Neural cell (in vitro differentiated cells): ENCODE measurements at regions not wholly inside any gene's neighbourhood (a gene's known extent, or its start where the extent isn't known, plus 50 kb on each side); places are given as distances from the start of the nearest gene placed in this dataset.

Experiments
- H2AFZ ChIP-seq: fragments of 200-600, 300-800 bp; sonication (generic), shearing (Covaris generic); 2 replicates; pipeline ENCODE4 v1.6.0; 2014; ENCODE audit warnings: low read depth, mild to moderate bottlenecking, antibody characterized with exemption, low read length, moderate library complexity
- H3F3A ChIP-seq: fragments of 200-600 bp; shearing (Covaris generic); 2 replicates; pipeline ENCODE4 v1.6.1; 2016; ENCODE audit warnings: mild to moderate bottlenecking, moderate library complexity, mixed read lengths, antibody characterized with exemption, low read length; ENCODE audit not compliant: insufficient read depth, poor library complexity, severe bottlenecking
- H3K27ac ChIP-seq: fragments of 200-600, 300-800 bp; sonication (generic), shearing (Covaris generic); 2 replicates; pipeline ENCODE4 v1.5.1; 2014; ENCODE audit warnings: mild to moderate bottlenecking, low read length, moderate library complexity
- H3K27me3 ChIP-seq: fragments of 300-800, 200-600 bp; sonication (generic), shearing (Covaris generic); 2 replicates; pipeline ENCODE4 v1.6.0; 2014; ENCODE audit warnings: mild to moderate bottlenecking, low read depth, low read length, moderate library complexity; ENCODE audit not compliant: insufficient read depth
- H3K36me3 ChIP-seq: fragments of 300-800, 200-600 bp; sonication (generic), shearing (Covaris generic); 2 replicates; pipeline ENCODE4 v1.5.1; 2014; ENCODE audit warnings: mild to moderate bottlenecking, antibody characterized with exemption, low read length, moderate library complexity; ENCODE audit not compliant: insufficient read depth
- H3K4me2 ChIP-seq: fragments of 300-800, 200-600 bp; sonication (generic), shearing (Covaris generic); 2 replicates; pipeline ENCODE4 v1.6.0; 2014; ENCODE audit warnings: mild to moderate bottlenecking, low read length
- H3K4me3 ChIP-seq: fragments of 300-800, 200-600 bp; sonication (generic), shearing (Covaris generic); 2 replicates; pipeline ENCODE4 v1.5.1; 2014; ENCODE audit warnings: mild to moderate bottlenecking, low read length, moderate library complexity
- H3K79me2 ChIP-seq: fragments of 200-600 bp; shearing (Covaris generic); replicated peaks from 2 replicates; pipeline ENCODE4 v1.6.0; 2014; ENCODE audit warnings: mild to moderate bottlenecking, low read length, moderate library complexity; ENCODE audit not compliant: insufficient read depth
- H3K9ac ChIP-seq: fragments of 300-800, 200-600 bp; sonication (generic), shearing (Covaris generic); 2 replicates; pipeline ENCODE4 v1.6.1; 2016; ENCODE audit warnings: mild to moderate bottlenecking, low read length, mixed read lengths
- H3K9me2 ChIP-seq: fragments of 200-600 bp; shearing (Covaris generic); 2 replicates; pipeline ENCODE4 v1.6.1; 2016; ENCODE audit warnings: mild to moderate bottlenecking, low read length, mixed read lengths; ENCODE audit not compliant: insufficient read depth
- H3K9me3 ChIP-seq: fragments of 200-600, 300-800 bp; sonication (generic), shearing (Covaris generic); 2 replicates; pipeline ENCODE4 v1.6.1; 2016; ENCODE audit warnings: mild to moderate bottlenecking, mixed run types, low read length, moderate library complexity, mixed read lengths
- H4K20me1 ChIP-seq: fragments of 200-600 bp; shearing (Covaris generic); 2 replicates; pipeline ENCODE4 v1.6.1; 2016; ENCODE audit warnings: mild to moderate bottlenecking, mixed run types; ENCODE audit not compliant: insufficient read depth
- CTCF ChIP-seq: fragments of 450-650 bp; IDR thresholded peaks from 2 replicates; pipeline ENCODE4 v1.5.1; 2014; ENCODE audit warnings: antibody characterized with exemption, mild to moderate bottlenecking, moderate library complexity; ENCODE audit not compliant: poor library complexity, severe bottlenecking
- EP300 ChIP-seq: fragments of 450-650 bp; conservative IDR thresholded peaks from 2 replicates; pipeline ENCODE4 v1.6.1; 2014; ENCODE audit warnings: antibody characterized with exemption, mild to moderate bottlenecking, moderate library complexity; ENCODE audit not compliant: poor library complexity, severe bottlenecking
- EZH2 ChIP-seq: fragments of 200-600, 300-800 bp; shearing (Covaris generic), sonication (generic); IDR thresholded peaks from 2 replicates; pipeline ENCODE4 v1.6.1; 2014; ENCODE audit warnings: antibody characterized with exemption, low read length, borderline replicate concordance, mild to moderate bottlenecking; ENCODE audit not compliant: insufficient read depth, poor library complexity, severe bottlenecking
- MXI1 ChIP-seq: fragments of 450-650 bp; conservative IDR thresholded peaks from 2 replicates; pipeline ENCODE4 v1.6.1; 2014; ENCODE audit warnings: antibody characterized with exemption, mild to moderate bottlenecking; ENCODE audit not compliant: poor library complexity, severe bottlenecking
- POLR2AphosphoS5 ChIP-seq: IDR thresholded peaks from 2 replicates; pipeline ENCODE4 v1.6.1; 2012
- RAD21 ChIP-seq: fragments of 450-650 bp; conservative IDR thresholded peaks from 2 replicates; pipeline ENCODE4 v1.6.1; 2014; ENCODE audit warnings: antibody characterized with exemption, mild to moderate bottlenecking, moderate library complexity
- REST ChIP-seq: IDR thresholded peaks from 2 replicates; pipeline ENCODE4 v1.6.1; 2012; ENCODE audit warnings: borderline replicate concordance
- SMC3 ChIP-seq: fragments of 450-650 bp; conservative IDR thresholded peaks from 2 replicates; pipeline ENCODE4 v1.6.1; 2014; ENCODE audit warnings: antibody characterized with exemption, mild to moderate bottlenecking, moderate library complexity; ENCODE audit not compliant: poor library complexity
- TAF1 ChIP-seq: IDR thresholded peaks from 2 replicates; pipeline ENCODE4 v1.6.1; 2012; ENCODE audit warnings: low read depth

DNA sequence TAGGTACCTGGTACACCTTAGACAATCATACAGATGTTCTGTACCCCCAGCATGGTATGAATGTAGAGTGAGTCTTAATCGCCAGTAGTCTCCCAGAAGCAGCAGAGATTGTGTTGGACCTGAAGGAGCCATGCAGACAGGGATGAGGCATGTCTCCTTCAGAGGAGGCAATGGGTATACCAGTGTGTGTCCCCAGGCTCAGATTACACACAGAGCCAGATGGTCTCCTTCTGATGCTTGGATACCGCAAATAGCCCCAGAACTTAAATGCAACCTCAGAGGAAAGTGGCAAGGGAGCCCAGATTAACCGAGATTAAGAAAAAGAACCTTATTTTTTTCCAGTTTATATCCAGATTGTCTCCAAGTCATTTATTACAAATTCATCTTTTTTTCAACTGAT lies 96.8 kb upstream of the C21orf91 start:
- H3K9me3 ChIP-seq: no peaks in the 10 kb centered on the region

GRCh38 chr21:17911628-17912027 lies 92.5 kb upstream of the C21orf91 start:
- Histone ChIP-seq H3K9ac (no peak overlapping the region), H3K4me2 (no peak overlapping the region), H3F3A (no peaks in the 10 kb centered on the region), H3K36me3 (no peaks in the 10 kb centered on the region), H3K4me3 (no peak overlapping the region), H3K9me3 (no peaks in the 10 kb centered on the region), H3K79me2 (no peaks in the 10 kb centered on the region), H3K27me3 (no peaks in the 10 kb centered on the region), H4K20me1 (no peaks in the 10 kb centered on the region), H3K27ac (no peak overlapping the region), H3K9me2 (no peaks in the 10 kb centered on the region), H2AFZ (no peak overlapping the region)
- TF ChIP-seq CTCF (no peak), SMC3 (no peak), RAD21 (no peak), TAF1 (no peak), MXI1 (no peak), EZH2 (no peak), EP300 (no peak), POLR2AphosphoS5 (no peak), REST (no peak)

More for the DNA sequence above, 96.8 kb upstream of the C21orf91 start:
- Histone ChIP-seq H4K20me1 (no peaks in the 10 kb centered on the region), H3K27ac (no peak overlapping the region), H3K4me3 (no peak overlapping the region), H3F3A (no peaks in the 10 kb centered on the region), H3K9ac (no peak overlapping the region), H3K79me2 (no peaks in the 10 kb centered on the region), H3K4me2 (no peak overlapping the region), H3K36me3 (no peaks in the 10 kb centered on the region), H3K27me3 (no peaks in the 10 kb centered on the region), H3K9me2 (no peaks in the 10 kb centered on the region), H2AFZ (no peak overlapping the region)
- TF ChIP-seq SMC3: no peak
- no peak for TF ChIP-seq RAD21
- no peak for TF ChIP-seq MXI1
- TF ChIP-seq TAF1: no peak
- no peak for TF ChIP-seq EZH2
